Natural killer cell (primary cell): ENCODE measurements at regions not wholly inside any gene's neighbourhood (a gene's known extent, or its start where the extent isn't known, plus 50 kb on each side); places are given as distances from the start of the nearest gene placed in this dataset.

Experiments used
- ATAC-seq, 3 donors: fragments of 150-1000 bp in 2 of 3; fragments of 200-7000 bp in 1 of 3; cut with Tn5 transposase; 1 replicate in 1 of 3; 2 replicates in 2 of 3; pipeline ENCODE4 v1.10.0; 2021; ENCODE audit warnings: mild to moderate bottlenecking in 2 of 3, moderate library complexity in 2 of 3
- DNase-seq, 2 donors: peaks; one replicate each; pipeline versions ENCODE4 v3.0.0 to v3.0.0-alpha.2; 2013 to 2021; ENCODE audit warnings: mixed read lengths in 1 of 2
- H3K27ac ChIP-seq: one replicate; pipeline ENCODE4 v1.5.1; 2013; ENCODE audit warnings: mild to moderate bottlenecking, low read length
- H3K27me3 ChIP-seq: one replicate; pipeline ENCODE4 v1.6.1; 2013; ENCODE audit warnings: low read length; ENCODE audit not compliant: control insufficient read depth, insufficient read depth
- H3K36me3 ChIP-seq: one replicate; pipeline ENCODE4 v1.6.1; 2013; ENCODE audit warnings: low read length; ENCODE audit not compliant: control insufficient read depth, insufficient read depth
- H3K4me1 ChIP-seq: one replicate; pipeline ENCODE4 v1.6.1; 2013; ENCODE audit warnings: low read length; ENCODE audit not compliant: control insufficient read depth, insufficient read depth
- H3K4me3 ChIP-seq: one replicate; pipeline ENCODE4 v1.5.1; 2013; ENCODE audit warnings: low read length
- H3K9me3 ChIP-seq: one replicate; pipeline ENCODE4 v1.6.1; 2013; ENCODE audit warnings: low read length; ENCODE audit not compliant: control insufficient read depth, insufficient read depth
- H3K27ac Mint-ChIP-seq, 2 donors: one replicate each; pipeline ENCODE4 v1.8.0; 2022; ENCODE audit warnings: mild to moderate bottlenecking in 2 of 2, mixed read lengths in 2 of 2, moderate library complexity in 1 of 2
- H3K27me3 Mint-ChIP-seq, 2 donors: one replicate each; pipeline ENCODE4 v1.8.0; 2022; ENCODE audit warnings: low read depth in 2 of 2, mixed read lengths in 2 of 2
- H3K36me3 Mint-ChIP-seq: one replicate; pipeline ENCODE4 v1.8.0; 2022; ENCODE audit warnings: mixed read lengths
- H3K4me1 Mint-ChIP-seq, 2 donors: one replicate each; pipeline ENCODE4 v1.8.0; 2022; ENCODE audit warnings: mixed read lengths in 2 of 2
- H3K4me3 Mint-ChIP-seq: one replicate; pipeline ENCODE4 v1.8.0; 2022; ENCODE audit warnings: mild to moderate bottlenecking, moderate library complexity, mixed read lengths
- H3K9me3 Mint-ChIP-seq, 2 donors: one replicate each; pipeline ENCODE4 v1.8.0; 2022; ENCODE audit warnings: mixed read lengths in 2 of 2
- CTCF ChIP-seq: fragments of 200-600 bp; IDR thresholded peaks from one replicate; pipeline ENCODE4 v1.8.0; 2022; ENCODE audit warnings: antibody characterized with exemption
- WGBS: methylation state at CpG from one replicate; pipeline ENCODE4 v1.1.7; 2013; ENCODE audit warnings: missing lambda C conversion rate; ENCODE audit not compliant: insufficient coverage; 5-methylcytosine and 5-hydroxymethylcytosine counted together
- intact Hi-C: fragments of 100-400 bp; cut with micrococcal nuclease; formaldehyde crosslinking; loops from one replicate; pipeline ENCODE4 v1.14.2; 2022

GRCh38 chr5:3778000-3778550, 182.4 kb downstream of the IRX1 start:
- no peaks in the 10 kb centered on the region for H3K9me3 Mint-ChIP-seq
- no peak overlapping the region for H3K27ac Mint-ChIP-seq
- no peaks in the 10 kb centered on the region for H3K36me3 Mint-ChIP-seq
- intact Hi-C loops, result no loop called here
- TF ChIP-seq CTCF, result no peak
- H3K4me1 ChIP-seq, result no peaks in the 10 kb centered on the region
- H3K27ac ChIP-seq, result no peak overlapping the region
- WGBS, result 66% methylated on average over 6 of the region's 6 CpGs
- peaks cover 0 to 24% of the 10 kb centered on the region in 2 donors for H3K27me3 Mint-ChIP-seq
- no peaks in the 10 kb centered on the region for H3K27me3 ChIP-seq
- H3K4me3 ChIP-seq, result no peak overlapping the region
- H3K36me3 ChIP-seq, result no peaks in the 10 kb centered on the region
- DNase-seq (no peak), ATAC-seq (no peak)
- H3K4me1 Mint-ChIP-seq, result no peaks in the 10 kb centered on the region
- no peak overlapping the region for H3K4me3 Mint-ChIP-seq
- peaks cover 8% of the 10 kb centered on the region for H3K9me3 ChIP-seq

- no peaks in the 10 kb centered on the region for H3K36me3 ChIP-seq
- no peak for TF ChIP-seq CTCF
- intact Hi-C loops, result no loop called here
- no peaks in the 10 kb centered on the region for H3K27me3 ChIP-seq
- no peak for DNase-seq
- H3K36me3 Mint-ChIP-seq, result no peaks in the 10 kb centered on the region
- H3K27ac Mint-ChIP-seq, result no peak overlapping the region
- no peak overlapping the region for H3K27ac ChIP-seq
- peaks cover 8% of the 10 kb centered on the region for H3K9me3 ChIP-seq
- H3K4me1 Mint-ChIP-seq, result no peaks in the 10 kb centered on the region
- no peaks in the 10 kb centered on the region for H3K4me1 ChIP-seq
- H3K4me3 Mint-ChIP-seq, result no peak overlapping the region
- peaks cover 0 to 22% of the 10 kb centered on the region in 2 donors for H3K27me3 Mint-ChIP-seq
- no peak overlapping the region for H3K4me3 ChIP-seq
- WGBS, result 100% methylated on average over 2 of the region's 2 CpGs
- ATAC-seq, result no peak
- H3K9me3 Mint-ChIP-seq, result no peaks in the 10 kb centered on the region
Observed at GRCh38 chr5:3778945-3779344, 183.3 kb downstream of the IRX1 start.

- Histone ChIP-seq H3K4me3 (no peak overlapping the region), H3K4me1 (no peaks in the 10 kb centered on the region), H3K27me3 (no peaks in the 10 kb centered on the region), H3K9me3 (peaks cover 5% of the 10 kb centered on the region), H3K27ac (no peak overlapping the region), H3K36me3 (no peaks in the 10 kb centered on the region)
- 88% methylated on average over 7 of the region's 7 CpGs for WGBS
- H3K9me3 Mint-ChIP-seq, result no peaks in the 10 kb centered on the region
- no peak overlapping the region for H3K4me3 Mint-ChIP-seq
- no peak overlapping the region for H3K27ac Mint-ChIP-seq
- intact Hi-C loops, result no loop called here
- no peaks in the 10 kb centered on the region for H3K4me1 Mint-ChIP-seq
- ATAC-seq (no peak), DNase-seq (no peak)
- peaks cover 0 to 15% of the 10 kb centered on the region in 2 donors for H3K27me3 Mint-ChIP-seq
- H3K36me3 Mint-ChIP-seq, result no peaks in the 10 kb centered on the region
- no peak for TF ChIP-seq CTCF
Observed at GRCh38 chr5:3780278-3780677, 184.6 kb downstream of the IRX1 start.

GRCh38 chr5:3780907-3781306, 185.3 kb downstream of the IRX1 start:
- intact Hi-C loops, result no loop called here
- no peak overlapping the region for H3K27ac Mint-ChIP-seq
- ATAC-seq, result no peak

More at GRCh38 chr5:3780907-3781306, 185.3 kb downstream of the IRX1 start:
- Histone ChIP-seq H3K4me3 (no peak overlapping the region), H3K27me3 (no peaks in the 10 kb centered on the region), H3K9me3 (peaks cover 3% of the 10 kb centered on the region), H3K27ac (no peak overlapping the region), H3K4me1 (no peaks in the 10 kb centered on the region), H3K36me3 (no peaks in the 10 kb centered on the region)
- Mint-ChIP-seq H3K9me3 (no peaks in the 10 kb centered on the region), H3K4me1 (no peaks in the 10 kb centered on the region), H3K4me3 (no peak overlapping the region), H3K36me3 (no peaks in the 10 kb centered on the region), H3K27me3 (peaks cover 0 to 15% of the 10 kb centered on the region in 2 donors)
- DNase-seq, result no peak
- TF ChIP-seq CTCF, result no peak
- WGBS, result 91% methylated on average over 10 of the region's 11 CpGs
